ENCODE measurements at regions not wholly inside any gene's neighbourhood (a gene's known extent, or its start where the extent isn't known, plus 50 kb on each side); places are given as distances from the start of the nearest gene placed in this dataset.

- FAIRE-seq, result no peak
- Histone ChIP-seq H3K36me3 (ENCODE audit: control insufficient read depth in 2 of 4, insufficient read depth in 4 of 4, low read length in 3 of 4) (no peaks in the 10 kb centered on the region), H2BK12ac (ENCODE audit: low read depth, low read length) (no peak overlapping the region), H2AK5ac (ENCODE audit: low read depth, low read length) (no peak overlapping the region), H3K56ac (replicated peaks; ENCODE audit: insufficient read length, low read depth, low read length) (no peak overlapping the region), H3K79me1 (ENCODE audit: low read depth, low read length) (no peaks in the 10 kb centered on the region), H4K8ac (ENCODE audit: extremely low read depth, insufficient read depth, low read length) (peak overlapping the region; percentile 8), H3K4ac (replicated peaks; ENCODE audit: insufficient read length, low read depth, low read length) (peak overlapping the region; percentile 53), H3K27ac (ENCODE audit: low read depth, low read length) (no peak overlapping the region), H3K9ac (replicated peaks in 1 of 4; ENCODE audit: extremely low read depth in 1 of 4, low read depth in 3 of 4, low read length in 3 of 4) (no peak overlapping the region), H3K4me1 (replicated peaks in 1 of 4; ENCODE audit: control insufficient read depth in 3 of 4, insufficient read depth in 4 of 4, low read length in 3 of 4) (peaks cover 3 to 9% (median 7%) of the 10 kb centered on the region in 4 experiments; a peak in 5 of 7 replicates), H2BK120ac (replicated peaks; ENCODE audit: low read depth, low read length) (no peak overlapping the region), H3K18ac (ENCODE audit: extremely low read depth, low read length) (no peak overlapping the region), H4K5ac (ENCODE audit: insufficient read length, low read depth, low read length) (no peak overlapping the region), H3K4me2 (ENCODE audit: insufficient read depth in 1 of 2, low read depth in 2 of 2, low read length in 2 of 2) (no peak overlapping the region), H3K23ac (ENCODE audit: insufficient read length) (no peak overlapping the region), H3K27me3 (replicated peaks in 1 of 4; ENCODE audit: control insufficient read depth in 3 of 4, extremely low read depth in 1 of 4, insufficient read depth in 3 of 4, low read length in 3 of 4) (no peaks in the 10 kb centered on the region), H3K14ac (ENCODE audit: insufficient read length) (no peak overlapping the region), H3K4me3 (ENCODE audit: extremely low read depth in 1 of 4, insufficient read depth in 2 of 4, low read depth in 3 of 4, low read length in 4 of 4) (no peak overlapping the region), H2BK5ac (ENCODE audit: low read depth, low read length) (no peak overlapping the region), H3K9me3 (ENCODE audit: insufficient read depth in 2 of 2, low read depth in 1 of 2, low read length in 1 of 2) (no peaks in the 10 kb centered on the region), H2BK15ac (ENCODE audit: low read length) (no peak overlapping the region), H4K91ac (replicated peaks; ENCODE audit: insufficient read length, low read length) (no peak overlapping the region), H3K23me2 (ENCODE audit: low read depth, low read length) (no peaks in the 10 kb centered on the region), H2BK20ac (ENCODE audit: low read length) (no peak overlapping the region), H3K79me2 (ENCODE audit: control insufficient read depth in 1 of 2, insufficient read depth in 2 of 2, low read length in 2 of 2) (no peaks in the 10 kb centered on the region), H2AFZ (ENCODE audit: low read length) (no peak overlapping the region), H4K20me1 (replicated peaks in 1 of 2; ENCODE audit: control insufficient read depth in 1 of 2, insufficient read depth in 2 of 2, low read length in 2 of 2) (no peaks in the 10 kb centered on the region)
- DNase-seq (ENCODE audit: low read depth in 1 of 2, low spot score in 2 of 2), result no peak
- TF ChIP-seq SP2 (IDR thresholded peaks at IDR 0.05; ENCODE audit: low read length), result no peak
- TF ChIP-seq BRCA1 (IDR thresholded peaks at IDR 0.05; ENCODE audit: low read depth, low read length), result no peak
- no peak for TF ChIP-seq EZH2 (IDR thresholded peaks at IDR 0.05; ENCODE audit: low read depth, low read length, severe bottlenecking)
- TF ChIP-seq EP300 (IDR thresholded peaks at IDR 0.05; ENCODE audit: borderline replicate concordance in 1 of 2, low read depth in 2 of 2, low read length in 2 of 2), result no peak
- TF ChIP-seq TAF1 (IDR thresholded peaks at IDR 0.05; ENCODE audit: low read depth, low read length), result no peak
- no peak for TF ChIP-seq TCF12 (IDR thresholded peaks at IDR 0.05; ENCODE audit: low read depth, low read length)
- no peak for TF ChIP-seq JUN (IDR thresholded peaks at IDR 0.05; ENCODE audit: low read depth, low read length)
- TF ChIP-seq SUZ12 (IDR thresholded peaks at IDR 0.05; ENCODE audit: low read length), result no peak
- TF ChIP-seq HDAC6 (IDR thresholded peaks at IDR 0.05; ENCODE audit: low read depth, low read length), result no peak
- TF ChIP-seq CEBPB (IDR thresholded peaks at IDR 0.05; ENCODE audit: low read depth, low read length), result no peak
- TF ChIP-seq TAF7 (optimal IDR thresholded peaks at IDR 0.05; ENCODE audit: borderline replicate concordance, low read depth, low read length), result no peak
- TF ChIP-seq SP1 (IDR thresholded peaks at IDR 0.05; ENCODE audit: low read depth, low read length), result no peak
- TF ChIP-seq RNF2 (IDR thresholded peaks at IDR 0.05; ENCODE audit: borderline replicate concordance, low read depth, low read length, missing control alignments, poor library complexity, severe bottlenecking), result no peak
- CTCF ChIA-PET (ENCODE audit: partially characterized antibody), result interaction anchor here (1.1 to 1.2 kb wide), 2 partner anchors 11 to 23 kb away, joined by 3 read pairs; no protein-coding TSS in a partner anchor
- WGBS, 2 experiments (ENCODE audit: extremely low coverage in 1 of 2, insufficient coverage in 1 of 2, insufficient read length in 1 of 2, insufficient replicate concordance in 2 of 2, low coverage in 1 of 2, low lambda C conversion rate in 2 of 2, missing lambda C conversion rate in 1 of 2), result 95% methylated on average over 6 of the region's 7 CpGs; no CpG with 5 or more reads in 1 of the 2 experiments
- POLR2A ChIA-PET (ENCODE audit: partially characterized antibody), result no interaction called here
Observed at GRCh38 chr7:68684996-68685395, 913.3 kb upstream of the AUTS2 start.

All from H1 (cell line).